ACC112 (cell line): ENCODE measurements at regions not wholly inside any gene's neighbourhood (a gene's known extent, or its start where the extent isn't known, plus 50 kb on each side); places are given as distances from the start of the nearest gene placed in this dataset.
"Not testable (repeated sequence)": the region's sequence is repeated elsewhere in the genome, so short reads cannot be mapped to it uniquely, and the experiment has no call there.

Source experiments
- H2AFZ ChIP-seq: fragments of 200-600 bp; sonication (generic); one replicate; pipeline ENCODE4 v1.6.0; 2017; ENCODE audit warnings: antibody characterized with exemption, low read length; ENCODE audit not compliant: unreplicated experiment
- H3K27ac ChIP-seq: fragments of 200-600 bp; sonication (generic); 2 replicates; pipeline ENCODE4 v1.5.1; 2014; ENCODE audit warnings: low read depth, mild to moderate bottlenecking, antibody characterized with exemption, low read length, moderate library complexity
- H3K27me3 ChIP-seq: fragments of 200-600 bp; sonication (generic); 2 replicates; pipeline ENCODE4 v1.6.1; 2014; ENCODE audit warnings: mild to moderate bottlenecking, antibody characterized with exemption, low read length, moderate library complexity, mixed read lengths; ENCODE audit not compliant: insufficient read depth
- H3K36me3 ChIP-seq: fragments of 200-600 bp; sonication (generic); 2 replicates; pipeline ENCODE4 v1.6.1; 2016; ENCODE audit warnings: mild to moderate bottlenecking, antibody characterized with exemption, low read length, moderate library complexity, mixed read lengths; ENCODE audit not compliant: insufficient read depth
- H3K4me1 ChIP-seq: fragments of 200-600 bp; sonication (generic); one replicate; pipeline ENCODE4 v1.6.1; 2016; ENCODE audit warnings: low read length, mixed read lengths; ENCODE audit not compliant: insufficient read depth, unreplicated experiment, control insufficient read depth
- H3K4me3 ChIP-seq: fragments of 200-600 bp; sonication (generic); 2 replicates; pipeline ENCODE4 v1.5.1; 2014; ENCODE audit warnings: mild to moderate bottlenecking, low read depth, low read length
- H3K79me2 ChIP-seq: fragments of 200-600 bp; sonication (generic); one replicate; pipeline ENCODE4 v1.6.0; 2016; ENCODE audit warnings: low read length; ENCODE audit not compliant: control insufficient read depth, unreplicated experiment, insufficient read depth

- Histone ChIP-seq H3K4me3 (no peak overlapping the region), H3K27ac (no peak overlapping the region), H3K27me3 (peaks cover 19% of the 10 kb centered on the region), H3K4me1 (no peaks in the 10 kb centered on the region), H3K36me3 (no peaks in the 10 kb centered on the region), H2AFZ (no peak overlapping the region), H3K79me2 (no peaks in the 10 kb centered on the region)
These were observed 194.9 kb upstream of the SYT10 start for GRCh38 chr12:33634544-33634943.

- H2AFZ ChIP-seq, H3K36me3 ChIP-seq, H3K79me2 ChIP-seq, H3K4me3 ChIP-seq, H3K4me1 ChIP-seq, H3K27ac ChIP-seq: not testable (repeated sequence)
- H3K27me3 ChIP-seq, result peaks cover 13% of the 10 kb centered on the region
These were observed 197.3 kb upstream of the SYT10 start for GRCh38 chr12:33636930-33637329.

DNA sequence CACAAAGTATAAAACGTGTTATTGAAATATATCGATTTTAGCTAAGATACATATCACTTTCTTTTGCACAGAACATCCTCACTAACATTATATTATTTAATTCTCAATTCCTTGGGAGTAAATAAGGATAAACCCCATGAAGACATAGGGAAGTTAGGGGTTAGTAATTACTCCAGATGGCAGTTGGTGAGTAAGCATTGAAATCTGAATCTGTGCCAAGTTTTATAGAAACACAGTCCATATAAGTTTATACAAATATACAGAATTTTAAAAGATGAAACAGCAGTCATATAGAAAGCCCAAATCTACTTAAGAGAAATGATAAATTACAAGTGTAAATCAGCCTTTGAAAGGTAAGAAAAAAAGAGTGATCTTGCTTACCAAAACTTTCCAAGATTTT is 200.4 kb upstream of the SYT10 start:
- Histone ChIP-seq H3K4me1 (no peaks in the 10 kb centered on the region), H3K27me3 (peaks cover 26% of the 10 kb centered on the region), H3K27ac (no peak overlapping the region), H3K4me3 (no peak overlapping the region), H3K36me3 (no peaks in the 10 kb centered on the region), H3K79me2 (no peaks in the 10 kb centered on the region), H2AFZ (no peak overlapping the region)

DNA sequence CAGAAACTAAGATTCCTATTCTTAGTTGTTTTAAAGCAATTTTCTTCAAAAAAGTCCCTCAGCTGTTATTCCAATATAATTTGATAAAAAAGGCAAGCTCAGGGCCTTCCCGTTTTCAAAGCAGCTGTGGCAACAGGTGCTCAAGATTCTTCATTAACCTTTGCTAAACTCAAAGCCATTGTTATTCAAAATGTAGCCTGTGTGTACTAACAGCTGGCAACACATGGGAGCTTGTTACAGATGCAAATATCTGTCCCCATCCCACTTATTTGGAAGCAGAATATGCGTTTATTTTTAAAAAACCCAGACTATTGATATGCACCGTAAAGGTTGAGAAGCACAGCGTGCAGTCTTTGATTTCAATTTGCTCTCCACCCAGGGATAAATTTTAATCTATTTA is 210.4 kb upstream of the SYT10 start:
- Histone ChIP-seq H3K27ac (no peak overlapping the region), H3K4me1 (no peaks in the 10 kb centered on the region), H2AFZ (no peak overlapping the region), H3K79me2 (no peaks in the 10 kb centered on the region), H3K27me3 (peaks cover 32% of the 10 kb centered on the region), H3K4me3 (no peak overlapping the region), H3K36me3 (no peaks in the 10 kb centered on the region)

DNA sequence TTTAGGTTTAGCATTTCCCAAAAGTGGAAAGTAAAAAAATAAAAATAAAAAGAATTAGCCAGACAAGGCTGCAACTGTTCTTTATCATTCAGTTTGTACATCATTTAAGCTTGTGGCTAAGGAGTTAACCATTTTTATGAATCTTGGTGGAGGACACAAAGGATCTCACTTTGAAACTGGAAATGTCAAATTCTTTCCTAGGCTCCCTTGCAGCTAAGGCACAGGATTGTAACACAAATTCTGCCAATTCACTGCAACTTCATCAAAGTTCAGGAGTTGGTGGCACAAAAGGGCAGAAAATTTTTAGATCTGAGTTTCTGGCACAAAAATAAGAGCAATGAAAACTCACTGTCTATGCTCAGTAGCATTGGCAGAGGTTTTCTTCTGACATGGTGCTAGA is 211.2 kb upstream of the SYT10 start:
- no peaks in the 10 kb centered on the region for H3K36me3 ChIP-seq
- H3K79me2 ChIP-seq, result no peaks in the 10 kb centered on the region
- H3K4me3 ChIP-seq, result no peak overlapping the region
- no peak overlapping the region for H3K27ac ChIP-seq
- H2AFZ ChIP-seq, result no peak overlapping the region
- no peaks in the 10 kb centered on the region for H3K4me1 ChIP-seq
- peaks cover 27% of the 10 kb centered on the region for H3K27me3 ChIP-seq

- no peaks in the 10 kb centered on the region for H3K79me2 ChIP-seq
- no peak overlapping the region for H3K4me3 ChIP-seq
- no peaks in the 10 kb centered on the region for H3K36me3 ChIP-seq
- no peak overlapping the region for H2AFZ ChIP-seq
- no peaks in the 10 kb centered on the region for H3K4me1 ChIP-seq
- peaks cover 19% of the 10 kb centered on the region; the same call in 1 of the 2 replicates for H3K27me3 ChIP-seq
- H3K27ac ChIP-seq, result no peak overlapping the region
These were observed 213.7 kb upstream of the SYT10 start for GRCh38 chr12:33653362-33653761.

DNA sequence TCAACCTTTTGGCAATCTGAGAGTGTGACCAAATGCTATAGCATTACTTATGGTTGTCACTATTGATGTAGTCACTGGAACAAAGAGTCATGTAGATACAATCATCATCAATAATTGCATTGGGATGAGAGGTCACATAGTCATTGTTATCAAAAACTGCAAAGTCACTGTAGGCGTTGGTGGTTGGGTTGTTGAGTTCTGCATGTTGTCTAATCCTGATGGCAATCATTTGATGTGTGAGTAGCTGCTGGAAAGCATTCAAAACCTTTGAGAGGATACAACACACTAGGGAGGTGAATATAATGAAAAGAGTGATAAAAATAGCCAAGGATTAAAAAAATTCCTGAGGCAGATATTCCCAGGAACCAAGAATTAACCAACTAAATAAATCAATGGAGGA is 214.7 kb upstream of the SYT10 start:
- no peaks in the 10 kb centered on the region for H3K79me2 ChIP-seq
- H3K4me1 ChIP-seq, result no peaks in the 10 kb centered on the region
- no peak overlapping the region for H3K4me3 ChIP-seq
- H2AFZ ChIP-seq, result no peak overlapping the region
- no peak overlapping the region for H3K27ac ChIP-seq
- peaks cover 19% of the 10 kb centered on the region; the same call in 1 of the 2 replicates for H3K27me3 ChIP-seq
- no peaks in the 10 kb centered on the region for H3K36me3 ChIP-seq

- Histone ChIP-seq H2AFZ (no peak overlapping the region), H3K27ac (no peak overlapping the region), H3K4me3 (no peak overlapping the region)
These were observed 223.5 kb upstream of the SYT10 start for GRCh38 chr12:33663000-33663654.

GRCh38 chr12:33669349-33669748 is 229.7 kb upstream of the SYT10 start:
- peak overlapping the region; percentile 35 for H2AFZ ChIP-seq
- H3K79me2 ChIP-seq, result no peaks in the 10 kb centered on the region
- H3K27ac ChIP-seq, result no peak overlapping the region
- H3K36me3 ChIP-seq, result no peaks in the 10 kb centered on the region
- no peak overlapping the region for H3K4me3 ChIP-seq
- peaks cover 10% of the 10 kb centered on the region; the same call in 1 of the 2 replicates for H3K27me3 ChIP-seq
- no peaks in the 10 kb centered on the region for H3K4me1 ChIP-seq

More at GRCh38 chr12:33663000-33663654, 223.5 kb upstream of the SYT10 start:
- H3K4me1 ChIP-seq, result no peaks in the 10 kb centered on the region
- H3K79me2 ChIP-seq, result no peaks in the 10 kb centered on the region
- no peaks in the 10 kb centered on the region for H3K27me3 ChIP-seq
- no peaks in the 10 kb centered on the region for H3K36me3 ChIP-seq

DNA sequence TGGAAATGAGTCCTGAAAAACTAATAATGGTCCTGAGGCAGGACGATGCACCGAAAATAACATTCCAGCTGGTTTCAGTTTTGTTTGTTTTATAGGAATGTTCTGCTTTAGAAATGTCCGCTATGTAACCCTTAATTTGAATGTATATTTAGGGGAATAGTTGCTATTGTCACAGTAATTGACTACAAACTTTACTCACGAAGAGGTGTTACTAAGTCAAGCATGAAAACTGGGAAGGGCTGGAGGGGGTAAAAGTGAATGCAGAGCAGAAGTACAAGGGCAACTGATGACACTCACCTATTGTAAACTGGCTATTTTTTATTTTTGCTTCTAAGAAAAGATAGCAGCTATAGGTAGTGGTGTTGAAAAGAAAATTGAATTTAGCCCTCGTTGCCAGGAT is 230.7 kb upstream of the SYT10 start:
- H3K4me1 ChIP-seq, result no peaks in the 10 kb centered on the region
- H3K4me3 ChIP-seq, result peak overlapping the region; percentile 67
- H3K79me2 ChIP-seq, result no peaks in the 10 kb centered on the region
- peak overlapping the region; percentile 85 for H2AFZ ChIP-seq
- no peaks in the 10 kb centered on the region for H3K36me3 ChIP-seq
- no peak overlapping the region for H3K27ac ChIP-seq
- peaks cover 14% of the 10 kb centered on the region; the same call in 1 of the 2 replicates for H3K27me3 ChIP-seq

- Histone ChIP-seq H3K27me3 (peaks cover 17% of the 10 kb centered on the region; the same call in 1 of the 2 replicates), H2AFZ (no peak overlapping the region), H3K4me1 (no peaks in the 10 kb centered on the region), H3K4me3 (no peak overlapping the region), H3K36me3 (no peaks in the 10 kb centered on the region), H3K79me2 (no peaks in the 10 kb centered on the region), H3K27ac (no peak overlapping the region)
These were observed 232.1 kb upstream of the SYT10 start for GRCh38 chr12:33671676-33672075.
